Nucleus accumbens (tissue), 56 donors: ENCODE measurements at regions not wholly inside any gene's neighbourhood (a gene's known extent, or its start where the extent isn't known, plus 50 kb on each side); places are given as distances from the start of the nearest gene placed in this dataset.

ENCODE experiments used
- DNase-seq, 56 donors: peaks; one replicate each; lab custom pipeline; 2025; lab: John Stamatoyannopoulos, UW

DNA sequence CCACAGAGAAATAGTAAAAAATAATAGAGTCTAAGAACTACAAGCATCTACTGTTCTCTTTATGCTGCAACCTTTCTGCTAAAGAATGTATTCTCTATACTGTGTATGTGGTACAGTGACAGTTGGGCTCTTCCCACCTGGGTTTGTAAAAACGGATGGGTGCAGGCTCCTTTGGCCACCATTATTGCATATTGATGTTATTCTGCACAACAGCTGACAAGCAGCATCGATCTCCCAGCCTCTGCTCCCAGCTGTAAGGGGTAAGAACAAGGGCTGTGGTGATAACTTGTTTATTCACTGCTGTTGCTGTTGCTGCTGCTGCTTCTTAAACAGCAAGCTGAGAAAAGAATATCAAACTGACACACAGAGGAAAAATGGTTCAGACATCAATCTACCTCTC is 56.1 kb downstream of the KCNRG start:
- peak in 3 of 56 donors; percentile 2 to 3 (median 2) for DNase-seq

DNA sequence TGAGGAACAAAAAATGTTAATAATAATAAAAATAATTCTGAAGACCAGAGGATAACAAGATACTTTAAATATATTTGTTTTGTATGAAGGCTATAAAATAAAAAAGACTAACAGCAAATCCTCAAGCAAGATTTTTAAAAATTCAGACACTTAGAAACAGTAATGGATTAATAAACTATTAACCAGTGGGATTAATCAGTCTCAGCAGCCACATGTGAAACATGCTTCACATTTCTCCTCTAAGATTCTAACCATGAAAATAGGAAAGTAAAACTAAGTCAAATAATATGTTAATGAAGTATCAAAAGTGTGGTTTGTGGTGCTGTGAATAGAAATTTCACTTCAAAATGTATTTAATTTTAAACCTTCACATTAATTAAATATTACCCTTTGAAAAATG is 57.4 kb downstream of the KCNRG start:
- DNase-seq, result no peak

DNA sequence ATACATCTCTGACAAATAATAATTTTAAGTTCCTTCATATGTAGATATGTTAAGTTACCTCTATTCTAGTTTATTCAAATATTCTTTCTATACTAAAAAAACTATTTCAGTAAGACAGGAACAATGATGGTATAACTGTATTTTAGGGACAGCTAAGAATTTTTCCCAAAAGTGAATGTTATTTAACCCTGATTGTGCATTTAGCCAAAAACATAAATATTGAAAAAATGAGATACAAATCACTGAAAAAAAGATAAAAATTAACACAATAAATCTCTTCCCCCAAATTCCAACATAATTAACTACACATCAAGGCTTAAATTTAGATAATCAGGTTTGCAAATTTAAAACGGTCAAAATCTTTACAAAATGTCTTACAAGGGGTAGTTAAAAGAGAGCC is 58.1 kb downstream of the KCNRG start:
- DNase-seq, result no peak

DNA sequence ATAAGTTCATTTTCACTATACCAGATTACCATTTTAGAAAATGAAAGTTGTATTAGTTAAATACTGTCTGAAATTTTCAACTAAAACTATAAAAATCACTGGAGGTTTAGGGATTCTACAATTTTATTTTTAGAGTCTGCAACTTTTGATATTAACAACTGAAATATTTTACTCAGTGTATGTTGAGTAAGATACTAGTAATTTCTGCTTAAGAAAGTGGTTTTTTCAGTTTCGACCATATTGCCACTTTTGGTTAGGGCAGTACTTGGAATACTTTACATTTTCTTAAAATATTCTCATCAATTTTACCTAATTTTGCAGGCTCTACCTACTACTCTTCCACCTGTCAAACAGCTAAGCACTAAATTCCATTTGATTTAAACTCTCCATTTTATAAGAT is 59.6 kb downstream of the KCNRG start:
- no peak for DNase-seq

DNA sequence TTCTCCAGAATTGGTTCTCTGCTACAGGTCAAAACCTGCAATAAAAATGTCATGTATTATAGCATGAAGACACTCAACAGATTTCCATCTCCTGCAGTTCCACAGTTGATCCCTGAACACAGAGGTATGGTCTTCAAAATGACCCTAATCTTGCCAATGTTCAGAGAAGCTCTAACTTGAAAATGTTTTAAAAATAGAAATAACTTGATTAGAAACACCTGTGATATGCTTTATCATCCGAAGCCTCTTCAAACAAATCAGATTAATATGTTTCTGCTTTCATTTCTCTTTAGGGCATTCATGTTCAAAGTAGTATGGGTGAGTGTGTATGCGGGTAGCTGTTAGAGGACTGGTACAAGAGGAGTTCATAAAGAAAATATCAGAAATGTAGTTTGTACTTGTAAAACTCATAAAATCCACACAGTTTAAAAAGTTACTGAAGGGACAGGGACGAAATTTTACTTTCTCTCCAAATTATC is 60.4 kb downstream of the KCNRG start:
- DNase-seq, result no peak

DNA sequence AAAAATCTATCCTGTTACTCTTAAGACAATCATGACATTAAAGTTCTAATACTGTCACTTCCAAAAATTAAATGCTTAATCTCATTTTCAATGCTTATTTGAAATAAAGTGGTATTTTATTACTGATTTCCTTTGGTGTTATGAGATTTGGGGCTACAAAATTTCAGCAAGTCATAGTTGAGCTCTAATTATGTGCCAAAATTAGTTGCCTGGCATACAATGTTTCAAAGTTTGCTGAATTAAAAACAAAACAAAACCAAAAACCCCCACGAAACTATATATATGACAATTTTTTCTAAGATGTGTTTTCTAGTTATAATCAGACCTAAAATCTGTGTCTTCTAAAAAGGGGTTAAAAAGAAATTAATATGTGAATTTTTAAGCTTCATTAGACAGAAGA is 62.2 kb downstream of the KCNRG start:
- DNase-seq, result no peak

DNA sequence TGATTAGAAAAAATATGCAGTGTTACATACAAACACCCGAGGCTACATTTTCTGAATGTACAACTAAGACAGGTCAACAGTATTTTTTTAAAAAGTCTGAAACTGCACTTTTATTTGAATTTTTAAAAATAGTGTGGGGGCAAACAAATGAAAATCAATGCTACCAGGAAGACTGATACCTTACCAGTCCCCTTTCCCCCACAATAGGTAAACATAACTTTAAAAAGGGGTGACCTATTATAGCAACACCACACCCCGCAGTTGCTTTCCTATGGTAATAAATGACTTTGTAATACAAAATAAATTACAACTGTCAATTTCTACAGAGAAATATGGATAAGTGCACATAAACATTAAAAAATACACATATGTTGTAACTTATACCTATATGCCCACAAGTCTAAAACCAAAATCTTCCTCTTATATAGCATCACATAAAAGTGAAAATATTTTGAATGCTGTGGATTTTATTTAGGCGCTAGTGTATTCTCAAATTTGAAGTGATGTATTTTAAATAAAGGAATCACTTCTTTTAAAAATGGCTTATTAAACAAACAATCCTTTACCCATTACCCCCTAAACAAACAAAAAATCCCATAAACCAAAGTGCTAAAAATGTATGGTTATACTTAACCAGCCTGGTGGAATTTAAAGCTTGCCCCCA is 63.1 kb downstream of the KCNRG start:
- DNase-seq, result no peak

DNA sequence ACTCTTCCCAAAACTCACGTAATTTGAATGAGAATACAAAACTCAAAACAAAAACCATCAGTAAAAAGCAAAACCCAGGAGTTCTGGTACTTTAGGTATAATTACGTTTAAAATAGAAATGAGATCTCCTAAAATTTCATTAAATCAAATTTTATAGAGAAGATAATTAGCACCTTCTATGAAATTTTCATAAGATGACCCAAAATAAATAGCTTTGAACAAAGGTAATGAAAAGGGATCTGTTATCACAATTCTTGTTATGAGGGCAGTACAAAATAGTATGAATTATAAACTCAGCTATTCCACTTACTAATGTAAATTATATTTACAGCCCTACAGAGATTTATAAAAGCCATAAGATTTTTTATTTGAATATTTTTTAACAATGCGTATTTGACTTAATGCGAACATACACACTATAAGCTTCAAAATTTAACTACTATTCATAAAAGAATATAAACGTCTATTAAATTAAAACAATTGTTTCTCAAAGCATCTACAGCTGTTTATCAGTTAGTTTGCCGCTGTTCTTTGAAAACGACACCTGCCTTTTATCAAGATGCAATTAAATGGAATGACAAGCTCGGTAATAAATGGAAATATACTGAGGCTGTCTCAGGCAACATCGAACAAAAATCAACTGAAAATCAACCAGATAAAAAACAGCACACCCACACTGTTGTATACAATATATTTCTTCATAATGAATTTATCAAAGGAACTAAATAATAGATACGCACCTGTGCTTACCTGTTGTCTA is 63.8 kb downstream of the KCNRG start:
- no peak for DNase-seq

DNA sequence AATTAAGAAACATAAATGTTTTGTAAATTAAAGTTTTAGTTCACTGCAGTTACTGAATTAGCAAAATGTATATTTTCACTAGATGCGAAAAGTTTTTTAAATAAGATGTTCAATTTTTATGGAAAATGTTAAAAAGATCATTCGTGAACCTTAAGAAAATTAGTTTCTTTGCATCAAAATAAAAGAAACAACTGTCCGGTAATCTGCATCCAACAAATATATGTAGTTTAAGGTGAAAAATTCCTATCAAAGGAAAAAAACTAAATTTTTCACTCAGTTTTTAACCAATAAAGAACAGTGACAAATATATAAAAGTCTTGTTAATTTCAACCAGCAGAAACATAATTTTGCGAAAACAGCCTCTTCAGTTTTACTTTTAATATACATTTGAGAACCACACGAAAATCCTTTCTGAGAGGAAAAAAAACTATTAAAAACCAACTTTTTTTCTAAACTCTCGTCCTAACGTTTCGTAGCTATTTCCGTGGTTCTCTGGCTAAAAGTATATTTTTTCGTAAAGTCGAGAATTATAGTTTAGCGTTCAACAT is 64.5 kb downstream of the KCNRG start:
- DNase-seq, result no peak

DNA sequence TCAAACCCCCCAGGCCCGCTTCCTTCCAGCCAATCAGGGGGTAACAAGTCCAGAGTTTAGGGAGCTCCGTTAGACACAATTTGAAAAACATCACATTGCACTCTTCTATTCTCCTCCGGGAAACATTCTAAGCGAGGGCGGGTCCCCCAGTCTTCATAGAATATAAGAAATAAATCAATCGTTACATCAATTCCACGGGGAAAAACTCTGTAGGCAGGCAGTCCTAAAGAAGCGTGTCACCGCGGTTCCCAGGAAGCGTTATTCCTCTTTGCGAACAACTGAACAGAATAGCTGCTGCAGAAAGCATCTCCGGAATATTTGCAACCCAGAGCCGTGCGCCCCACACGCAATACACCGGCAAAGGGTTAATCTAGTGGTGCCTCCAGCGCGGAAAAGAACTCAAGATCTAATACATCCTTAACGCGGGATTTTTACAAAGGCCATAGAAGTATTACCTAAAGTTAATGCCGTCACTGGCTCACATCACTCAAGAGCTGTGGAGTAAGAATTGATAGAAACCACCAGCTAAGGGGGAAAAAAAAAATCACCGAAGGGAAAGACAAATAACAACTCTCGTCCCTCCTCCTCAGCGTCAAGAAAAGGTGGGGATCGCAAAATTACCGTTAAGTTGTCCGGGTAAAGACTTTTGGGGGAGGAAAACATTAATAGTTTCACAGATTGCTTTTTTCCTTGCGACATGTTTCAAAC is 65.1 kb downstream of the KCNRG start:
- peak in 12 of 56 donors; percentile 2 to 34 (median 11) for DNase-seq

DNA sequence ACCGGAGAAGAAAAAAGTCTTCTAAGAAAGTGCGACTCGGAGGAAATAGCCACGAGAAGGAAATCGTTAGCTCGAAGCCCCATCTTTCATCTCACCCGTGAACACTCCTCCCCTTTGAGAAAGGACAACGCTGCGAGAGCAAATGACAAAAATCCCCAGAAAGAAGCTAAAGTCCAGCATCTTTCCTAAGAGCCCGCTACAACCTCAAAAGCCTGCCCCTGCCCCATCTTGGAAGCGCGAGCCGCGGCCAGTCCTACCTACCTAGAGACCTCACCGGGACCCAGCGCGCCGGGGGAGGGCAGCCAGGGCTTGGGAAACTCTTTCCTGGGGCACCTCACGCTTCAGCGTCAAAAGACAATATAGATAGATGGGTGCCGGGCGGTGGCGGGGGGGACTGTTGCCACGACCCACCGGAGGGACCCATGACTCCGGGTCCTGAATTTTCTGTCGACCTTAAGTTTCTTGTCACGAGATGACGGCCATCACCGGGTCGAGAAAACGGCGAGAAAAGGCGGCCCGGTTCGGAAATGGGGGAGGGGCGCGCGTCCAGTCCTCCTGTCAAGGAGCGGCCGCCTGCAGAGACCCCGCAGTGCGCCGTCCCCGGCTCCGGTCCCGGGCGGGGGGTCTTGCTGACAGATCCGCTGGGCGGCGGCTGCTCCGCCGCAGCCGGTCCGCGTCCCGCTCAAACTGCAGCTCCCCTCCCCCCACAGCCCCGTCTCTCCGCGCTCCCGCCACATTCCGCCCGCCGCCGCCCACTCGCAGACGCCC is 65.9 kb downstream of the KCNRG start:
- peak in 35 of 56 donors; percentile 24 to 75 (median 52) for DNase-seq

DNA sequence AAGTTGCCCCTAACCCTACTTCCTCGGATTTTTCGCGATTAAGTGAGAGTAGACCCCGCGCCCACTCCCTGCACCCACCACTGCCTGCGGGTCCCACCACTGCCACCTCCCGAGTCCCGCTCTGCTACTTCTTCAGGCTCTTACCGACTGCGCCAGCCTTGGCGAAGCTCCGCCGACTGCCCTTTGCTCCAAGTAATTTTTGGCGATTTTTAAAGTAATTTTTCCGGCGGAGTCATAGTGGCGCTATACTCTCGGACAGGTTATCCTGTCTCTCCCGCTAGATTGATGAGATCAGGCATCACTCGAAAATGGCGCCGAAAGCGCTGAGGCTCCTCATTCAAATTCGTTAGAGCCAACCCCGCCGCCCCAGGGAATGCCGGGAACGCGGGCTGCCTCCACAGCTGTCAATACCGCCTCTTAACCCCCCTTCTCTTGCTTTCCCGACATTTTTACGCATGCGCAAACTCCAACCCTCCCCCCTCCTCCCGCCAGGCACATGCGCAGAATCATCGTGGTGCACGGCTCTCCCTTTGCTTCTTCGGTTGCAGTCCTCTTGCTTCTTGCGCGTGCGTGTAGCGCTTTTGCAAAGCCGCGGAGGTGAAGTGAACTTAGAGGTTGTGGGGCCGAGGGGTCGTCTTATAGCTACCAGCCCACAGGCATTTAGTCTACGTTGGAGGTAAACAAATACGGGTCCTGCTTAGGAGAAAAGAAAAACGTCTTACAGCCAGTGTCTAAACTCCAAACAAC is 66.6 kb downstream of the KCNRG start:
- peak; percentile 57 to 99 (median 98) for DNase-seq

DNA sequence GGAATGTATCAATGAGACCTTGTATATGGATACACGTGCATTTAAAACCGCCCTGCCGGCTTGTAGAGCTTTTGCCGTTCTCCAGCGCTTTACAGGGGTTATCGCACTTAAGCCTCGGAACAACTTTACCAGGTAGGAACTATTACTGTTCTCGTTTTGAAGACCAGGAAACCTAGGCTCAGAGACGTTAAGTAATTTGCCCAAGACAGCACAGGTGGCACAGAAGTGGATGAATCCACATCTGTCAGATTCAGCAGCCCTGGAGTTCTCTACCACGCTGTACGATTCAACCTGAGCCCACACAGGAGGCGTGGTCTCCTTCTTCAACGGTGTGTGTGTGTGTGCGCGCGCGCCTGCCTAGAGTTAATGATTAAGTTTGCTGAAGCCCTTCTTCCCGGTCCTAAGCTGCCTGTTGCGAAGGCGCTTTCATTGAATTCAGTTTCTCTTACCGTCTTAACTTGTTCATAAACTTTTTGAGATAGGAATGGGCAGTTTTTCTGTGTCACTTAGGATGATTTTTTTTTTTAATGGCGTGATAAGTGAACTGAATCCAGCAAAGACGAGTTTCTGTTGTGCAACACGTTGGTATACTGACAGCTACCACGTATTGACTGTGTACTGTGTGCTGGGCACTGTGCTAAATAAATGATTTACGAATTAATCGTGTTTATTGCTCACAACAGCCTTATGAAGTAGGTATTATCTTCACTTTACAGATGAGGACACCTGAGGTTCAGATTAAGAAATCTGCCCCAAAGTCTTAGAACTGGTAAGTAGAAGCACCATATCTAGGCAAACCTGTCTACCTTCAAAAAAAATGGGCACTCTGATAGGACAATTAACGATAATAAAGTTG is 67.4 kb downstream of the KCNRG start:
- DNase-seq, result peak in 38 of 56 donors; percentile 4 to 76 (median 44)

DNA sequence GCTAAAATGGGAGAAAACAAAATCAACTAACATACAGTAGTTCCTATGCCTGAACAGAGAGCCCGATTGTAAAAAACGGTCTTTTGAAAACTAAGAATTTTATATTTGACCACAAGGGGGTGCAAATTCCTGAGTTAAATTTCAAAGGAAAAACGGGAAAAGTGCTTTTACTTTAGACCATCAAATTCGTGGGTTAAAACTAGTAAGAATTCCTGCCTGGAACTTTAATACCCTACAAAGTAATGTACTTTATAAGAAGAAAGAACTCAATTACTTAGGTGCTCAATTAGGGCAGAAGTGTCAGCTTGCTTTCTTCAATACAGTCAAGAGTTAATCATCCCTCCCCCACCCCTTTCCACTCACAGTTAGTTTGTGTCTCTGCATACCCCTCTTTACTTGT is 69.8 kb downstream of the KCNRG start:
- no peak for DNase-seq

DNA sequence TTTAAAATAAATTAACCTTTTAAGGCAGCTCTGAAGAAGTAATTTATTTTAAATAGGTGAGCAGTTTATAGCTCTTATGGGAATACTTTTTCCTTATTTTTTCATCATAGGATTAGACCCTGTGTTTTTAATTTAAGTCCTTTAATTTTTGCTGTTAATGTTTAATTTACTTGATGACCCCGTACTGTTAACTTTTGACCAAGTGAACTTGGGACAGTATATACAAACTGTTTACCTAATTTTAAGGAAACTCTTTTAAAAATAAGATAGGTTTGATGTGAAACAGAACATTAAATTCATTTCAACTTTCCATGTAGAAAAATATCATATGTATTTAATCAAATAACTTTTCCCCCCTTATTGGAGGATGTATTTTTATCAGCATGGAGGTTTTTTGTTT is 74.4 kb downstream of the KCNRG start:
- no peak for DNase-seq

DNA sequence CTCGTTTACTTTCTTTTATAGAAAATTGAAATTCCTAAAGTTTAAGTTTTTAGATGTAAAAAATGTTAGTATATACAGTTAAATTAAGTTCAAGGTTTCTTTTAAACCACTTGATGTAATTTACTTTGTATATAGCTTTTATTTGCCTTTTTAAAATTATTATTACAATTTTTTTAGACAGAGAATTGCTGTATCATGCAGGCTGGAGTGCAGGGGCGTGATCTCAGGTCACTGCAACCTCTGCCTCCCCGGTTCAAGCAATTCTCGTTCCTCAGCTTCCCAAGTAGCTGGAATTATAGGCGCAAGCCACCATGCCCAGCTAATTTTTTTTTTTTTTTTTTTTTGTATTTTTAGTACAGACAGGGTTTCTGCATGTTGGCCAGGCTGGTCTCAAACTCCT is 75.0 kb downstream of the KCNRG start:
- DNase-seq, result no peak

DNA sequence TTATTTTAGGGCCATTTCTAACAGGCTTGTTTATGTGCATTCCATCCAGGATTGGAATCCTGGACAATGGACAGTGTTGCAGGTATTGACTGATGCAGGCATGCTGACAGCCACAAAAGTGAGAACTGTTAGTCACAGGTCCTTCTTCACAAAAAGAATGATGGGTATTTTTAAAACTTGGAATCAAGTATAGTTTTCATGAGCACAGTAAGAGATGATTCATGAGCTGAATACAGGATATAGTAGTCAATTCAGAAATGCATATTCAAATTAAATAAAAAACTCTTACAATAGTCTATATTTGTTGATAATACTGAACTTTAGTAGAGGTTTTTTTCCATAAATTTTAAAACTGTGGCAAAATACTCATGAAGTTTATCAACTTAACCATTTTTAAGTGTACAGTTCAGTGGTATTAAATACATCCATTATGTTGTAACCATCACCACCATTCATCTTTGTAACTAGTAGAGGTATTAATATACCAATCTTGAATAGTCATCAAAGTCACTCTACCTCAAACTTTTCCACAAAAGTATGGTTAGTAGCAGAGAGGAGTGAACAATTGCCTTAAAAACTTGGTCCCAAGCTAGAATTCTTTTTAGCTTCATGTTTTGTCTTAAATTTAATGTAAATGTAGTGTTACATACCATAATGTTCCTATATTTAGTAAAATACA is 79.5 kb downstream of the KCNRG start:
- DNase-seq, result no peak

DNA sequence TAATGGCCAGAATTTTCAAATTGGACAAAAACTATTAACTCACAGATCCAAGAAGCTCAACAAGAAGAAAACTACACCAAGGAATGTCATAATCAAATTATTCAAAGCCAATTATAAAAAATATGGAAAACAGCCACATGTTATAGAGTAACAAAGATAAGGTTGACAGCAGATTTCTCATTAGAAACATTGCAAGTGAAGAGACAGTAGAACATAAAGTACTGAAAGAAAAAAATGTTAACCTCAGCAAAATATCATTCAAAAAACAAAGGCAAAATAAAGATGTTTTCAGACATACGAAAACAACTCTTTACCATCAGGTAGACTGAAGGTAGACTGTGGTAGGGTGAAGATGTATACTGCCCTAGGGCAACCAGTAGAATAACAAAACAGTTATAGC is 83.4 kb downstream of the KCNRG start:
- no peak for DNase-seq
